ENCODE measurements at regions not wholly inside any gene's neighbourhood (a gene's known extent, or its start where the extent isn't known, plus 50 kb on each side); places are given as distances from the start of the nearest gene placed in this dataset.

DNA sequence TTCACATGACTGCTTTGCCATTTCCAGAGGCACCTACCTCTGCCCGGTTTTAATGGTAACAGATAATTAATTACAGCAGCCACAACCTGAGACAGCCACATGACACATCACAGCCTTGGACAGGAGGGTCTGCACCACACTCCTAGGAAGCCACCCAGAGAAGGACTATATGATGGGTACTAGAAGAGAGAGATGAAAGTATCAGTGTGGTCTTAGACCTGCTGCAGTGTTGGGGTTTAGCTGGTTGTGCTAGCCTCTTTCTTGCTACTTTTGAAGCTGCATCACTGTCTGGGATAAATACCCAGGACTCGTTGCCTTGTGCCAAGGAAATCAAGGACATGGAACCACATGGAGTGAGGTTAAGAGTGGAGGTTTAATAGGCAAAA lies 266.4 kb downstream of the ICE1 start:
- TF ChIP-seq, protein P1, sequence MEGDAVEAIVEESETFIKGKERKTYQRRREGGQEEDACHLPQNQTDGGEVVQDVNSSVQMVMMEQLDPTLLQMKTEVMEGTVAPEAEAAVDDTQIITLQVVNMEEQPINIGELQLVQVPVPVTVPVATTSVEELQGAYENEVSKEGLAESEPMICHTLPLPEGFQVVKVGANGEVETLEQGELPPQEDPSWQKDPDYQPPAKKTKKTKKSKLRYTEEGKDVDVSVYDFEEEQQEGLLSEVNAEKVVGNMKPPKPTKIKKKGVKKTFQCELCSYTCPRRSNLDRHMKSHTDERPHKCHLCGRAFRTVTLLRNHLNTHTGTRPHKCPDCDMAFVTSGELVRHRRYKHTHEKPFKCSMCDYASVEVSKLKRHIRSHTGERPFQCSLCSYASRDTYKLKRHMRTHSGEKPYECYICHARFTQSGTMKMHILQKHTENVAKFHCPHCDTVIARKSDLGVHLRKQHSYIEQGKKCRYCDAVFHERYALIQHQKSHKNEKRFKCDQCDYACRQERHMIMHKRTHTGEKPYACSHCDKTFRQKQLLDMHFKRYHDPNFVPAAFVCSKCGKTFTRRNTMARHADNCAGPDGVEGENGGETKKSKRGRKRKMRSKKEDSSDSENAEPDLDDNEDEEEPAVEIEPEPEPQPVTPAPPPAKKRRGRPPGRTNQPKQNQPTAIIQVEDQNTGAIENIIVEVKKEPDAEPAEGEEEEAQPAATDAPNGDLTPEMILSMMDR (IDR thresholded peaks at IDR 0.05) = no peak
- no peak for TF ChIP-seq POLR2A (IDR thresholded peaks at IDR 0.05)
